ENCODE measurements at regions not wholly inside any gene's neighbourhood (a gene's known extent, or its start where the extent isn't known, plus 50 kb on each side); places are given as distances from the start of the nearest gene placed in this dataset.
"Not testable (repeated sequence)": the region's sequence is repeated elsewhere in the genome, so short reads cannot be mapped to it uniquely, and the experiment has no call there.

DNA sequence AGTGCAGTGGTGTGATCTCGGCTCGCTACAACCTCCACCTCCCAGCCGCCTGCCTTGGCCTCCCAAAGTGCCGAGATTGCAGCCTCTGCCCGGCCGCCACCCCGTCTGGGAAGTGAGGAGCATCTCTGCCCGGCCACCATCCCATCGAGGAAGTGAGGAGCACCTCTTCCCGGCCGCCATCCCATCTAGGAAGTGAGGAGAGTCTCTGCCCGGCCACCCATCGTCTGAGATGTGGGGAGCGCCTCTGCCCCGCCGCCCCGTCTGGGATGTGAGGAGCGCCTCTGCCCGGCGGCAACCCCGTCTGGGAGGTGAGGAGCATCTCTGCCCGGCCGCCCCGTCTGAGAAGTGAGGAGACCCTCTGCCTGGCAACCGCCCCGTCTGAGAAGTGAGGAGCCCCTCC lies 88.5 kb upstream of the DCAF12L1 start:
- not testable (repeated sequence) for H2AFZ ChIP-seq (ENCODE audit: insufficient read depth, low read length, poor library complexity); H3K4me1 ChIP-seq (ENCODE audit: control insufficient read depth in 1 of 2, insufficient read depth in 2 of 2, low read length in 2 of 2); H3K14ac ChIP-seq (ENCODE audit: low read length); H4K91ac ChIP-seq (ENCODE audit: low read depth, low read length); H3K79me1 ChIP-seq (ENCODE audit: low read length); H3K23ac ChIP-seq (ENCODE audit: low read length); H3K36me3 ChIP-seq (ENCODE audit: control insufficient read depth in 1 of 2, insufficient read depth in 2 of 2, low read length in 2 of 2); H3K4me2 ChIP-seq (ENCODE audit: low read length); H3K9ac ChIP-seq (ENCODE audit: low read length); H4K12ac ChIP-seq (ENCODE audit: low read depth, low read length); H2BK5ac ChIP-seq (ENCODE audit: low read depth, low read length, poor library complexity); H2BK120ac ChIP-seq (ENCODE audit: insufficient read depth, low read length, poor library complexity); H3K27ac ChIP-seq (ENCODE audit: low read depth, low read length); H3K27me3 ChIP-seq (ENCODE audit: insufficient read depth, low read length); H3K4ac ChIP-seq (ENCODE audit: low read depth, low read length); H3K18ac ChIP-seq (ENCODE audit: low read length); DNase-seq; H3K4me3 ChIP-seq (ENCODE audit: low read depth, low read length); H3K79me2 ChIP-seq (ENCODE audit: control insufficient read depth, insufficient read depth, low read length, poor library complexity); H3K9me3 ChIP-seq (ENCODE audit: insufficient read depth, low read depth, low read length); H2BK12ac ChIP-seq (ENCODE audit: low read length); H2AK5ac ChIP-seq (ENCODE audit: low read length); H4K8ac ChIP-seq (ENCODE audit: low read depth, low read length)
- no CpG with 5 or more reads among the region's 26 CpGs for WGBS (ENCODE audit: extremely low coverage, insufficient coverage, insufficient read length)

DNA sequence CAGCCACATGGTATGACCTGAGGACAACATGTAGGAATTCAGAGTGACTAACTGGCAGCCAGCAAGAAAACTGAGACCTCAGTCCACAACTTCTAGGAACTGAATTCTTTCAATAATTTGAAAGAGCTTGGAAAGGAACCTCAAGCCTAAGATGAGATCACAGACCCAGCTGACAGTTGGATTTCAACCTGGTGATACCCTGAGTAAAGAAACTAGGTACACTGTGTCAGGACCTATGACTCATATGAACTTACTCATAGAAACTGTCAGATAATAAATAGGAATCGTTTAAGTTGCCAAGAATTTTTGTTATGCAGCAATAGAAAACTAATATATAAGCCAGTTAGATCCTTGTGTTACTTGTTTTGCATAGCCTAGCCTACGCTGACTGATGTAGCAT lies 102.4 kb upstream of the DCAF12L1 start:
- WGBS (ENCODE audit: extremely low coverage, insufficient coverage, insufficient read length): no CpG with 5 or more reads among the region's 2 CpGs
- H4K8ac ChIP-seq (ENCODE audit: low read depth, low read length): no peak overlapping the region

DNA sequence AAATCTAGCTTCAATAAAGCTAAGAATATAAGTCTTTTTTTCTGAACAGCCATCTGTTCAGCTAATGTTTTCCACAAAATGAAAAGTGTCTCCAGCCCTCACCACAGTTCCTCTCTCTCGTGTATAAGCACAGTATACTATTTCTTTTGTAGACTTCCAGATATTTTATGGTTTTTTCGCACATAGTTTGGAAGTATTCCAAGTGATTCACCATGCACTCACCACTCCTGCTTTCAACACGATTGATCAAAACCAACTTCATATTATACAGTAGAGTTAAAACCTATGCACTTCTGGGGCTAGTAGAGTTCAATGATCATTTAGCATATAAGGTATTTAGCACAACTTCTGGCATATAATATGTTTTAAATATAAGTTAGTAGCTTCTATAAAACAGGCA lies 105.8 kb upstream of the DCAF12L1 start:
- Histone ChIP-seq H3K79me2 (ENCODE audit: control insufficient read depth, insufficient read depth, low read length, poor library complexity) (no peaks in the 10 kb centered on the region), H3K27ac (ENCODE audit: low read depth, low read length) (no peak overlapping the region), H2BK5ac (ENCODE audit: low read depth, low read length, poor library complexity) (no peak overlapping the region), H4K91ac (ENCODE audit: low read depth, low read length) (no peak overlapping the region), H2AFZ (ENCODE audit: insufficient read depth, low read length, poor library complexity) (no peak overlapping the region), H3K14ac (ENCODE audit: low read length) (no peak overlapping the region), H3K4ac (ENCODE audit: low read depth, low read length) (no peak overlapping the region), H3K9ac (ENCODE audit: low read length) (no peak overlapping the region), H3K27me3 (ENCODE audit: insufficient read depth, low read length) (no peaks in the 10 kb centered on the region), H2AK5ac (ENCODE audit: low read length) (no peak overlapping the region), H2BK12ac (ENCODE audit: low read length) (no peak overlapping the region), H3K4me1 (ENCODE audit: control insufficient read depth in 1 of 2, insufficient read depth in 2 of 2, low read length in 2 of 2) (no peaks in the 10 kb centered on the region), H3K4me3 (ENCODE audit: low read depth, low read length) (no peak overlapping the region), H3K9me3 (ENCODE audit: insufficient read depth, low read depth, low read length) (no peaks in the 10 kb centered on the region), H3K18ac (ENCODE audit: low read length) (no peak overlapping the region), H4K12ac (ENCODE audit: low read depth, low read length) (no peak overlapping the region), H3K23ac (ENCODE audit: low read length) (no peak overlapping the region), H3K79me1 (ENCODE audit: low read length) (no peaks in the 10 kb centered on the region), H2BK120ac (ENCODE audit: insufficient read depth, low read length, poor library complexity) (no peak overlapping the region), H4K8ac (ENCODE audit: low read depth, low read length) (no peak overlapping the region), H3K4me2 (ENCODE audit: low read length) (no peak overlapping the region), H3K36me3 (ENCODE audit: control insufficient read depth in 1 of 2, insufficient read depth in 2 of 2, low read length in 2 of 2) (no peaks in the 10 kb centered on the region)
- WGBS (ENCODE audit: extremely low coverage, insufficient coverage, insufficient read length): no CpG with 5 or more reads among the region's 3 CpGs
- no peak for DNase-seq

More for the DNA sequence above, 102.4 kb upstream of the DCAF12L1 start:
- Histone ChIP-seq H2BK12ac (ENCODE audit: low read length) (no peak overlapping the region), H3K14ac (ENCODE audit: low read length) (no peak overlapping the region), H2BK120ac (ENCODE audit: insufficient read depth, low read length, poor library complexity) (no peak overlapping the region), H3K4me3 (ENCODE audit: low read depth, low read length) (no peak overlapping the region), H3K79me1 (ENCODE audit: low read length) (no peaks in the 10 kb centered on the region), H3K9me3 (ENCODE audit: insufficient read depth, low read depth, low read length) (no peaks in the 10 kb centered on the region), H3K79me2 (ENCODE audit: control insufficient read depth, insufficient read depth, low read length, poor library complexity) (no peaks in the 10 kb centered on the region), H3K23ac (ENCODE audit: low read length) (no peak overlapping the region), H3K18ac (ENCODE audit: low read length) (no peak overlapping the region), H2BK5ac (ENCODE audit: low read depth, low read length, poor library complexity) (no peak overlapping the region), H3K4me1 (ENCODE audit: control insufficient read depth in 1 of 2, insufficient read depth in 2 of 2, low read length in 2 of 2) (no peaks in the 10 kb centered on the region), H3K4ac (ENCODE audit: low read depth, low read length) (no peak overlapping the region), H4K12ac (ENCODE audit: low read depth, low read length) (no peak overlapping the region), H2AK5ac (ENCODE audit: low read length) (no peak overlapping the region), H2AFZ (ENCODE audit: insufficient read depth, low read length, poor library complexity) (no peak overlapping the region), H3K9ac (ENCODE audit: low read length) (no peak overlapping the region), H3K36me3 (ENCODE audit: control insufficient read depth in 1 of 2, insufficient read depth in 2 of 2, low read length in 2 of 2) (no peaks in the 10 kb centered on the region), H4K91ac (ENCODE audit: low read depth, low read length) (no peak overlapping the region), H3K27ac (ENCODE audit: low read depth, low read length) (no peak overlapping the region), H3K27me3 (ENCODE audit: insufficient read depth, low read length) (no peaks in the 10 kb centered on the region), H3K4me2 (ENCODE audit: low read length) (no peak overlapping the region)
- DNase-seq: peak in 1 of 2 donors; percentile 2

DNA sequence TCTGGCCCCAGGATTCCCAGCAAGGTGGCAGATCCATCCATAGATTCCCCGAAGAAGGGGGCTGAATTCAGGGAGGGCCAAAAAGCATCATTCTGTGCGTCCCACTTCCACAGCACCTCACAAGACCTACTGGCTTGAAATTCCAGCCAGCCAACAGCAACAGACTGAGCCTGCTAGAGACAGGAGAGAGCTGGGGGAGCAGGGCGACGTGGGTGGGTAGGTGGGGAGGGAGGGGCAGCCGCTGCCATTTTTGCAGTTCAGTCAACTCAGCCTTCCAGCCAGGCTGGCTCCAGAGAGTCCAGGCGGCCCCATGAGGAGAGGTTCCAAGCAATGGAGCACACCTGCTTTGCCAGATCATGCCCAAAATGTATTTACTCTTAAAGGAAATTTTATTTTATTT lies 117.6 kb upstream of the DCAF12L1 start:
- Histone ChIP-seq H2BK12ac (ENCODE audit: low read length) (no peak overlapping the region), H3K79me1 (ENCODE audit: low read length) (no peaks in the 10 kb centered on the region), H3K14ac (ENCODE audit: low read length) (no peak overlapping the region), H3K4ac (ENCODE audit: low read depth, low read length) (no peak overlapping the region), H2AFZ (ENCODE audit: insufficient read depth, low read length, poor library complexity) (no peak overlapping the region), H3K27me3 (ENCODE audit: insufficient read depth, low read length) (no peaks in the 10 kb centered on the region), H3K79me2 (ENCODE audit: control insufficient read depth, insufficient read depth, low read length, poor library complexity) (no peaks in the 10 kb centered on the region), H2BK5ac (ENCODE audit: low read depth, low read length, poor library complexity) (no peak overlapping the region), H3K36me3 (ENCODE audit: control insufficient read depth in 1 of 2, insufficient read depth in 2 of 2, low read length in 2 of 2) (no peaks in the 10 kb centered on the region), H3K4me2 (ENCODE audit: low read length) (no peak overlapping the region), H2BK120ac (ENCODE audit: insufficient read depth, low read length, poor library complexity) (no peak overlapping the region), H4K8ac (ENCODE audit: low read depth, low read length) (no peak overlapping the region), H3K4me3 (ENCODE audit: low read depth, low read length) (no peak overlapping the region), H3K4me1 (ENCODE audit: control insufficient read depth in 1 of 2, insufficient read depth in 2 of 2, low read length in 2 of 2) (no peaks in the 10 kb centered on the region), H4K12ac (ENCODE audit: low read depth, low read length) (no peak overlapping the region), H3K9ac (ENCODE audit: low read length) (no peak overlapping the region), H2AK5ac (ENCODE audit: low read length) (no peak overlapping the region), H3K23ac (ENCODE audit: low read length) (no peak overlapping the region), H4K91ac (ENCODE audit: low read depth, low read length) (no peak overlapping the region), H3K27ac (ENCODE audit: low read depth, low read length) (no peak overlapping the region), H3K18ac (ENCODE audit: low read length) (no peak overlapping the region), H3K9me3 (ENCODE audit: insufficient read depth, low read depth, low read length) (no peaks in the 10 kb centered on the region)
- DNase-seq: no peak
- no CpG with 5 or more reads among the region's 6 CpGs for WGBS (ENCODE audit: extremely low coverage, insufficient coverage, insufficient read length)
